ENCODE measurements at regions not wholly inside any gene's neighbourhood (a gene's known extent, or its start where the extent isn't known, plus 50 kb on each side); places are given as distances from the start of the nearest gene placed in this dataset.

DNA sequence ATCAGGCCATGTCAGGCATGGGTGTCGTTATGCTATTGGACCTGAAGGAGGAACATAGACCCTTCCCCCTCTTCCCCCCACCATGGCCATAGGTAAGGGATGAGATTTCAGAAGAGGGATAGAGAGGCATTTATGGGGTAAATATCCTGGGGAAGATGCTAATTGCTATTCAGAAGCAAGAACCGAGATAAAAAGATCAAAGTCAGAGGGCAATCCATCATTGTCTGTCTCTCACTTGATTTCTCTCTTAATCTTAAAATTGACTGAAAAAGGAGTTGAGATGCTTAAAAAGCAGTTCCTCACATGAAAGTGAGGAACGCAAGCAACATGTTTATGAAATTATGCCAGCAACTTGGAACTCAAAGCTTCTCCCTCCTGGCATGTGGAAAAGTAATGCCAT is 212.0 kb downstream of the RPAP3 start:
- H3K9ac ChIP-seq (ENCODE audit: insufficient read depth, low read length, poor library complexity, severe bottlenecking): no peak overlapping the region
- no CpG with 5 or more reads among the region's 3 CpGs for WGBS (ENCODE audit: insufficient coverage)
- no peaks in the 10 kb centered on the region for H3K79me2 ChIP-seq (ENCODE audit: insufficient read depth, low read length)
- intact Hi-C loops (cut with micrococcal nuclease): no loop called here
- H3K4me2 ChIP-seq (replicated peaks; ENCODE audit: extremely low read depth, low read length, poor library complexity, severe bottlenecking): no peak overlapping the region
- no peak for DNase-seq
- no peaks in the 10 kb centered on the region for H3K4me1 ChIP-seq (ENCODE audit: control insufficient read depth in 1 of 2, insufficient read depth in 2 of 2, low read length in 2 of 2)
- H3K27ac Mint-ChIP-seq: no peak overlapping the region
- no peak overlapping the region for H3K27ac ChIP-seq (ENCODE audit: low read depth in 1 of 2, low read length in 2 of 2)
- no peak for TF ChIP-seq CTCF (IDR thresholded peaks at IDR 0.05)
- peaks cover 0 to 2% of the 10 kb centered on the region in 2 donors for H3K27me3 ChIP-seq (ENCODE audit: control insufficient read depth in 2 of 2, insufficient read depth in 2 of 2, low read length in 2 of 2)
- H3K9me3 ChIP-seq (replicated peaks in 1 of 2; ENCODE audit: control insufficient read depth in 1 of 2, insufficient read depth in 1 of 2, low read length in 2 of 2): peaks cover 0 to 12% of the 10 kb centered on the region in 2 donors
- H3K9me3 Mint-ChIP-seq: peaks cover 6 to 14% (median 12%) of the 10 kb centered on the region in 7 donors
- no peak overlapping the region for H3K4me3 ChIP-seq (replicated peaks in 1 of 3; ENCODE audit: low read depth in 2 of 3, low read length in 3 of 3)
- no peaks in the 10 kb centered on the region for H3K36me3 Mint-ChIP-seq
- H3K36me3 ChIP-seq (replicated peaks in 1 of 2; ENCODE audit: control insufficient read depth in 1 of 2, insufficient read depth in 2 of 2, low read length in 2 of 2): no peaks in the 10 kb centered on the region
- H3K4me1 Mint-ChIP-seq: no peaks in the 10 kb centered on the region
- H2AFZ ChIP-seq (ENCODE audit: insufficient read depth, low read depth, low read length, poor library complexity, severe bottlenecking): no peak overlapping the region
- no peaks in the 10 kb centered on the region for H4K20me1 ChIP-seq (ENCODE audit: insufficient read depth, low read length)
- no peak overlapping the region for H3K4me3 Mint-ChIP-seq
- peaks cover 1 to 3% (median 3%) of the 10 kb centered on the region in 3 donors for H3K27me3 Mint-ChIP-seq (ENCODE audit: low read depth in 3 of 3)

- Histone ChIP-seq H3K27ac (ENCODE audit: low read depth in 1 of 2, low read length in 2 of 2) (no peak overlapping the region), H3K9ac (ENCODE audit: insufficient read depth, low read length, poor library complexity, severe bottlenecking) (no peak overlapping the region), H3K9me3 (replicated peaks in 1 of 2; ENCODE audit: control insufficient read depth in 1 of 2, insufficient read depth in 1 of 2, low read length in 2 of 2) (peaks cover 0 to 8% of the 10 kb centered on the region in 2 donors), H3K4me2 (replicated peaks; ENCODE audit: extremely low read depth, low read length, poor library complexity, severe bottlenecking) (no peak overlapping the region), H3K27me3 (ENCODE audit: control insufficient read depth in 2 of 2, insufficient read depth in 2 of 2, low read length in 2 of 2) (peaks cover 0 to 2% of the 10 kb centered on the region in 2 donors), H3K36me3 (replicated peaks in 1 of 2; ENCODE audit: control insufficient read depth in 1 of 2, insufficient read depth in 2 of 2, low read length in 2 of 2) (no peaks in the 10 kb centered on the region), H3K79me2 (ENCODE audit: insufficient read depth, low read length) (no peaks in the 10 kb centered on the region), H2AFZ (ENCODE audit: insufficient read depth, low read depth, low read length, poor library complexity, severe bottlenecking) (no peak overlapping the region), H4K20me1 (ENCODE audit: insufficient read depth, low read length) (no peaks in the 10 kb centered on the region), H3K4me1 (ENCODE audit: control insufficient read depth in 1 of 2, insufficient read depth in 2 of 2, low read length in 2 of 2) (no peaks in the 10 kb centered on the region), H3K4me3 (replicated peaks in 1 of 3; ENCODE audit: low read depth in 2 of 3, low read length in 3 of 3) (no peak overlapping the region)
- WGBS (ENCODE audit: insufficient coverage): no CpG with 5 or more reads among the region's 2 CpGs
- TF ChIP-seq CTCF (IDR thresholded peaks at IDR 0.05): no peak
- peaks cover 0 to 8% (median 4%) of the 10 kb centered on the region in 3 donors for H3K27me3 Mint-ChIP-seq (ENCODE audit: low read depth in 3 of 3)
- DNase-seq: no peak
- H3K9me3 Mint-ChIP-seq: peaks cover 5 to 11% (median 7%) of the 10 kb centered on the region in 7 donors
- no peak overlapping the region for H3K27ac Mint-ChIP-seq
- H3K36me3 Mint-ChIP-seq: no peaks in the 10 kb centered on the region
- intact Hi-C loops (cut with micrococcal nuclease): no loop called here
- no peak overlapping the region for H3K4me3 Mint-ChIP-seq
- no peaks in the 10 kb centered on the region for H3K4me1 Mint-ChIP-seq
Observed at GRCh38 chr12:47491516-47492305, 214.1 kb downstream of the RPAP3 start.

Data from CD14-positive monocyte (primary cell).